Adrenal gland (tissue), 9 donors: ENCODE measurements at regions not wholly inside any gene's neighbourhood (a gene's known extent, or its start where the extent isn't known, plus 50 kb on each side); places are given as distances from the start of the nearest gene placed in this dataset.

Source experiments
- DNase-seq, 7 donors: peaks; one replicate each; pipeline ENCODE4 v3.0.0-alpha.2; 2019 to 2020
- H3K27ac ChIP-seq, 5 donors: fragments of 200-600 bp; sonication (generic) in 4 of 5; 1 replicate in 3 of 5; 2 replicates in 2 of 5; pipeline versions ENCODE4 v1.5.1 to v1.8.0; 2016 to 2020; ENCODE audit warnings: mild to moderate bottlenecking in 1 of 5
- H3K27me3 ChIP-seq: fragments of 200-600 bp; 2 replicates; pipeline ENCODE4 v1.8.0; 2021
- H3K36me3 ChIP-seq, 2 donors: fragments of 200-600 bp; replicated peaks in 1 of 2; 1 replicate in 1 of 2; 2 replicates in 1 of 2; pipeline versions ENCODE4 v1.5.1 to v1.8.0; 2018 to 2022
- H3K4me1 ChIP-seq, 2 donors: fragments of 200-600 bp; replicated peaks in 1 of 2; 1 replicate in 1 of 2; 2 replicates in 1 of 2; pipeline versions ENCODE4 v1.5.1 to v1.8.0; 2018 to 2021
- H3K4me3 ChIP-seq, 4 donors: fragments of 200-600 bp; sonication (generic) in 3 of 4; one replicate each; pipeline ENCODE4 v1.5.1; 2016 to 2018
- H3K9me3 ChIP-seq, 3 donors: fragments of 200-600 bp; sonication (generic) in 1 of 3; replicated peaks in 1 of 3; 1 replicate in 2 of 3; 2 replicates in 1 of 3; pipeline versions ENCODE4 v1.5.1 to v1.8.0; 2016 to 2021
- CTCF ChIP-seq, 6 experiments: fragments of 450-650 bp in 4 of 6; fragments of 200-600 bp in 2 of 6; sonication (generic) in 1 of 6; IDR thresholded peaks; 1 replicate in 5 of 6; 2 replicates in 1 of 6; pipeline versions ENCODE4 v1.5.1 to v1.8.0; 2016 to 2021; ENCODE audit warnings: antibody characterized with exemption in 6 of 6, mild to moderate bottlenecking in 2 of 6, moderate library complexity in 1 of 6
- POLR2A ChIP-seq, 2 donors: fragments of 450-650 bp; IDR thresholded peaks; one replicate each; pipeline ENCODE4 v1.6.1; 2017; ENCODE audit warnings: antibody characterized with exemption in 2 of 2, mild to moderate bottlenecking in 2 of 2, moderate library complexity in 1 of 2
- WGBS, 4 donors: extraction: QIAGEN DNeasy Blood & Tissue Kit in 2 of 4; methylation state at CpG; one replicate each; pipeline versions ENCODE4 v1.1.5 to v1.1.7; 2013 to 2017; 5-methylcytosine and 5-hydroxymethylcytosine counted together
- intact Hi-C, 2 donors: fragments of 100-400 bp; cut with DNase I; formaldehyde crosslinking; loops; one replicate each; pipeline versions ENCODE4 v1.14.1 to v1.15.0; 2022 to 2023
- donor health status: healthy with polysubstance abuse.
- donor health status: Bipolar disorder and iron deficiency.
- donor health status: DM: yes; HTN: yes; CAD: no.
- donor health status: DM: no; HTN: no; CAD: no.
- donor health status: DM: no; HTN: no; CAD: no.

GRCh38 chr20:48275286-48276020 is 490.2 kb upstream of the SULF2 start:
- TF ChIP-seq CTCF (IDR thresholded peaks at IDR 0.05) (no peak), POLR2A (IDR thresholded peaks at IDR 0.05) (no peak)

GRCh38 chr20:48273843-48274242 is 488.6 kb upstream of the SULF2 start:
- no peaks in the 10 kb centered on the region for H3K36me3 ChIP-seq
- TF ChIP-seq POLR2A (IDR thresholded peaks at IDR 0.05) (no peak), CTCF (IDR thresholded peaks at IDR 0.05) (no peak)
- H3K4me3 ChIP-seq, result no peak overlapping the region

More at GRCh38 chr20:48275286-48276020, 490.2 kb upstream of the SULF2 start:
- no peaks in the 10 kb centered on the region for H3K9me3 ChIP-seq
- H3K4me3 ChIP-seq, result no peak overlapping the region
- H3K4me1 ChIP-seq, result no peaks in the 10 kb centered on the region
- H3K27me3 ChIP-seq, result no peaks in the 10 kb centered on the region
- intact Hi-C loops, result no loop called here
- DNase-seq, result no peak
- WGBS, 4 donors, result 79 to 89% (median 84%) methylated on average over 6 of the region's 6 CpGs
- no peaks in the 10 kb centered on the region for H3K36me3 ChIP-seq
- no peak overlapping the region for H3K27ac ChIP-seq

GRCh38 chr20:48270885-48271284 is 485.6 kb upstream of the SULF2 start:
- Histone ChIP-seq H3K4me1 (no peaks in the 10 kb centered on the region), H3K27ac (no peak overlapping the region), H3K4me3 (no peak overlapping the region), H3K27me3 (no peaks in the 10 kb centered on the region), H3K9me3 (no peaks in the 10 kb centered on the region), H3K36me3 (no peaks in the 10 kb centered on the region)
- WGBS, 4 donors, result 81 to 90% (median 83%) methylated on average over 1 of the region's 1 CpG
- TF ChIP-seq POLR2A (IDR thresholded peaks at IDR 0.05), result no peak
- TF ChIP-seq CTCF (IDR thresholded peaks at IDR 0.05), result no peak
- intact Hi-C loops, result no loop called here
- no peak for DNase-seq

More at GRCh38 chr20:48273843-48274242, 488.6 kb upstream of the SULF2 start:
- intact Hi-C loops, result no loop called here
- Histone ChIP-seq H3K27ac (no peak overlapping the region), H3K4me1 (no peaks in the 10 kb centered on the region), H3K9me3 (no peaks in the 10 kb centered on the region), H3K27me3 (no peaks in the 10 kb centered on the region)
- DNase-seq, result no peak

GRCh38 chr20:48267860-48268633 is 482.8 kb upstream of the SULF2 start:
- Histone ChIP-seq H3K4me3 (no peak overlapping the region), H3K4me1 (no peaks in the 10 kb centered on the region), H3K36me3 (no peaks in the 10 kb centered on the region), H3K27ac (no peak overlapping the region), H3K27me3 (no peaks in the 10 kb centered on the region), H3K9me3 (no peaks in the 10 kb centered on the region)
- no peak for DNase-seq
- TF ChIP-seq POLR2A (IDR thresholded peaks at IDR 0.05), result no peak
- TF ChIP-seq CTCF (IDR thresholded peaks at IDR 0.05), result no peak
- WGBS, 4 donors, result 84 to 87% (median 85%) methylated on average over 19 of the region's 19 CpGs
- intact Hi-C loops, result no loop called here
